Peyer's patch (tissue), 4 donors: ENCODE measurements at regions not wholly inside any gene's neighbourhood (a gene's known extent, or its start where the extent isn't known, plus 50 kb on each side); places are given as distances from the start of the nearest gene placed in this dataset.

Experiments used
- POLR2A ChIP-seq, 2 donors: fragments of 450-650 bp; IDR thresholded peaks; one replicate each; pipeline ENCODE4 v1.5.1; 2017; ENCODE audit warnings: antibody characterized with exemption in 2 of 2, mild to moderate bottlenecking in 2 of 2, moderate library complexity in 2 of 2
- TF ChIP-seq, protein P1 (sequence below), 6 experiments: fragments of 450-650 bp in 4 of 6; fragments of 200-600 bp in 2 of 6; sonication (generic) in 1 of 6; IDR thresholded peaks; one replicate each; pipeline ENCODE4 v1.5.1; 2017 to 2019; ENCODE audit warnings: antibody characterized with exemption in 6 of 6, mild to moderate bottlenecking in 3 of 6, moderate library complexity in 1 of 6

GRCh38 chr7:110058401-110058800 lies 1032.5 kb upstream of the LRRN3 start:
- TF ChIP-seq POLR2A (IDR thresholded peaks at IDR 0.05) = no peak
- TF ChIP-seq, protein P1, sequence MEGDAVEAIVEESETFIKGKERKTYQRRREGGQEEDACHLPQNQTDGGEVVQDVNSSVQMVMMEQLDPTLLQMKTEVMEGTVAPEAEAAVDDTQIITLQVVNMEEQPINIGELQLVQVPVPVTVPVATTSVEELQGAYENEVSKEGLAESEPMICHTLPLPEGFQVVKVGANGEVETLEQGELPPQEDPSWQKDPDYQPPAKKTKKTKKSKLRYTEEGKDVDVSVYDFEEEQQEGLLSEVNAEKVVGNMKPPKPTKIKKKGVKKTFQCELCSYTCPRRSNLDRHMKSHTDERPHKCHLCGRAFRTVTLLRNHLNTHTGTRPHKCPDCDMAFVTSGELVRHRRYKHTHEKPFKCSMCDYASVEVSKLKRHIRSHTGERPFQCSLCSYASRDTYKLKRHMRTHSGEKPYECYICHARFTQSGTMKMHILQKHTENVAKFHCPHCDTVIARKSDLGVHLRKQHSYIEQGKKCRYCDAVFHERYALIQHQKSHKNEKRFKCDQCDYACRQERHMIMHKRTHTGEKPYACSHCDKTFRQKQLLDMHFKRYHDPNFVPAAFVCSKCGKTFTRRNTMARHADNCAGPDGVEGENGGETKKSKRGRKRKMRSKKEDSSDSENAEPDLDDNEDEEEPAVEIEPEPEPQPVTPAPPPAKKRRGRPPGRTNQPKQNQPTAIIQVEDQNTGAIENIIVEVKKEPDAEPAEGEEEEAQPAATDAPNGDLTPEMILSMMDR (IDR thresholded peaks at IDR 0.05) = no peak
